GM12878 (cell line): ENCODE measurements at regions not wholly inside any gene's neighbourhood (a gene's known extent, or its start where the extent isn't known, plus 50 kb on each side); places are given as distances from the start of the nearest gene placed in this dataset.

Source experiments
- ATAC-seq: fragments of 200-7000 bp; cut with Tn5 transposase; 3 replicates; pipeline ENCODE4 v1.9.1; 2020; ENCODE audit warnings: mild to moderate bottlenecking, moderate library complexity
- BruUV-seq: library from RNA; stranded (reverse); fragments of 400-500 nt; replicated peaks from 2 replicates; lab custom pipeline; 2021; lab: Mats Ljungman, UMichigan
- CTCF ChIA-PET: fragments of 300-600 bp; sonication (Branson Sonifier 250); formaldehyde crosslinking; extraction: SDS; loops from one replicate; lab custom pipeline; 2021; ENCODE audit warnings: inconsistent platforms; lab: Yijun Ruan, JAX
- POLR2A ChIA-PET: fragments of 350-600 bp; formaldehyde crosslinking; extraction: SDS; loops from one replicate; lab custom pipeline; 2021; ENCODE audit warnings: inconsistent platforms; lab: Charles Lee
- RAD21 ChIA-PET: fragments of 300-600 bp; sonication (Branson Sonifier 250); formaldehyde crosslinking; loops from one replicate; lab custom pipeline; 2023; ENCODE audit warnings: antibody characterized with exemption; ENCODE audit not compliant: unreplicated experiment; lab: Charles Lee
- SMC1A ChIA-PET: fragments of 300-600 bp; sonication (Branson Sonifier 250); formaldehyde crosslinking; loops from one replicate; lab custom pipeline; 2023; ENCODE audit not compliant: unreplicated experiment, uncharacterized antibody; lab: Charles Lee
- DNase-seq: peaks from one replicate; pipeline ENCODE4 v3.0.0-alpha.2; 2011; ENCODE audit warnings: low read depth, low spot score
- FAIRE-seq: peaks from 3 replicates; lab custom pipeline; 2011; peaks lifted over from hg19 to GRCh38; lab: Jason Lieb, UNC
- H2AFZ ChIP-seq: 2 replicates; pipeline ENCODE4 v1.6.0; 2011; ENCODE audit warnings: low read depth, low read length, control low read depth; ENCODE audit not compliant: control insufficient read depth
- H3K27ac ChIP-seq: 2 replicates; pipeline ENCODE4 v1.5.1; 2011; ENCODE audit warnings: control low read depth; ENCODE audit not compliant: control insufficient read depth, insufficient read depth
- H3K27me3 ChIP-seq, 2 experiments: replicated peaks in 1 of 2; 2 replicates each; pipeline versions ENCODE4 v1.6.0 to v1.6.1; 2011; ENCODE audit warnings: low read length in 1 of 2; ENCODE audit not compliant: control insufficient read depth in 2 of 2, insufficient read depth in 2 of 2
- H3K36me3 ChIP-seq, 2 experiments: 2 replicates each; pipeline ENCODE4 v1.5.1; 2011; ENCODE audit warnings: low read length in 1 of 2; ENCODE audit not compliant: control insufficient read depth in 2 of 2, insufficient read depth in 2 of 2
- H3K4me1 ChIP-seq: 2 replicates; pipeline ENCODE4 v1.6.1; 2011; ENCODE audit warnings: mild to moderate bottlenecking, low read length, moderate library complexity, mixed read lengths; ENCODE audit not compliant: control insufficient read depth, insufficient read depth
- H3K4me2 ChIP-seq: 2 replicates; pipeline ENCODE4 v1.6.0; 2011; ENCODE audit warnings: control low read depth; ENCODE audit not compliant: control insufficient read depth, insufficient read depth
- H3K4me3 ChIP-seq: fragments of 200-600 bp; sonication (generic); 2 replicates; pipeline ENCODE4 v1.5.1; 2016
- H3K79me2 ChIP-seq: 2 replicates; pipeline ENCODE4 v1.6.0; 2011; ENCODE audit warnings: low read length; ENCODE audit not compliant: control insufficient read depth, insufficient read depth
- H3K9ac ChIP-seq: 2 replicates; pipeline ENCODE4 v1.8.0; 2011; ENCODE audit warnings: low read length, control low read depth, mixed read lengths; ENCODE audit not compliant: control insufficient read depth, insufficient read depth
- H3K9me3 ChIP-seq: replicated peaks from 3 replicates; pipeline ENCODE4 v1.5.1; 2011; ENCODE audit warnings: mild to moderate bottlenecking, low read length; ENCODE audit not compliant: control insufficient read depth, insufficient read depth
- H4K20me1 ChIP-seq: 2 replicates; pipeline ENCODE4 v1.6.0; 2011; ENCODE audit not compliant: control insufficient read depth, insufficient read depth
- CEBPZ ChIP-seq: fragments of 150-350 bp; IDR thresholded peaks from 2 replicates; pipeline ENCODE4 v1.6.1; 2016; ENCODE audit warnings: low read depth, low read length
- CHD1 ChIP-seq: IDR thresholded peaks from 2 replicates; pipeline ENCODE4 v1.6.1; 2012; ENCODE audit warnings: low read depth, low read length, improper control_type of control experiment
- EED ChIP-seq: sonication (generic); IDR thresholded peaks from 2 replicates; pipeline ENCODE4 v1.6.1; 2016; ENCODE audit warnings: antibody characterized with exemption, low read depth
- FOS ChIP-seq: IDR thresholded peaks from 3 replicates; pipeline ENCODE4 v1.6.1; 2011; ENCODE audit warnings: borderline replicate concordance; ENCODE audit not compliant: insufficient read length; ENCODE audit errors: extremely low read depth
- FOXK2 ChIP-seq: fragments of 450-650 bp; IDR thresholded peaks from 2 replicates; pipeline ENCODE4 v1.6.1; 2017; ENCODE audit warnings: mild to moderate bottlenecking, moderate library complexity
- GABPA ChIP-seq: IDR thresholded peaks from 2 replicates; pipeline ENCODE4 v1.6.1; 2014; ENCODE audit warnings: antibody characterized with exemption, low read depth, mild to moderate bottlenecking, inconsistent platforms
- IRF4 ChIP-seq: IDR thresholded peaks from 2 replicates; pipeline ENCODE4 v1.6.1; 2011; ENCODE audit warnings: low read depth, low read length
- MEF2B ChIP-seq: fragments of 450-650 bp; IDR thresholded peaks from 2 replicates; pipeline ENCODE4 v1.6.1; 2018; ENCODE audit warnings: mild to moderate bottlenecking, moderate library complexity; ENCODE audit not compliant: partially characterized antibody, poor library complexity, severe bottlenecking
- MTA2 ChIP-seq: fragments of 450-650 bp; IDR thresholded peaks from 2 replicates; pipeline ENCODE4 v1.6.1; 2016; ENCODE audit warnings: low read depth, mild to moderate bottlenecking, moderate library complexity
- NFIC ChIP-seq: IDR thresholded peaks from 2 replicates; pipeline ENCODE4 v1.6.1; 2012; ENCODE audit warnings: low read depth, mild to moderate bottlenecking, inconsistent platforms, low read length, moderate library complexity
- NFXL1 ChIP-seq: fragments of 450-650 bp; IDR thresholded peaks from 2 replicates; pipeline ENCODE4 v1.6.1; 2017; ENCODE audit warnings: antibody characterized with exemption, mild to moderate bottlenecking, borderline replicate concordance
- SIX5 ChIP-seq: IDR thresholded peaks from 2 replicates; pipeline ENCODE4 v1.6.1; 2011; ENCODE audit warnings: mild to moderate bottlenecking, low read depth, low read length, moderate library complexity; ENCODE audit not compliant: severe bottlenecking
- TARDBP ChIP-seq: IDR thresholded peaks from 2 replicates; pipeline ENCODE4 v1.6.1; 2016; ENCODE audit warnings: borderline replicate concordance
- TBL1XR1 ChIP-seq: IDR thresholded peaks from 2 replicates; pipeline ENCODE4 v1.6.1; 2012; ENCODE audit warnings: low read depth, low read length, improper control_type of control experiment
- YY1 ChIP-seq: IDR thresholded peaks from 2 replicates; pipeline ENCODE4 v1.6.1; 2011; ENCODE audit warnings: low read depth, mild to moderate bottlenecking, low read length
- ZBTB11 ChIP-seq: fragments of 450-650 bp; formaldehyde crosslinking; IDR thresholded peaks from 2 replicates; pipeline ENCODE4 v1.5.0; 2022; ENCODE audit warnings: mild to moderate bottlenecking, missing genetic modification characterization
- ZNF384 ChIP-seq: IDR thresholded peaks from 2 replicates; pipeline ENCODE4 v1.6.1; 2012; ENCODE audit warnings: low read depth, mild to moderate bottlenecking, low read length, improper control_type of control experiment, borderline replicate concordance
- ZSCAN29 ChIP-seq: fragments of 450-650 bp; IDR thresholded peaks from 2 replicates; pipeline ENCODE4 v1.6.1; 2017; ENCODE audit warnings: mild to moderate bottlenecking, moderate library complexity
- WGBS: methylation state at CpG from one replicate; pipeline ENCODE4 v1.1.6; 2016; ENCODE audit warnings: low lambda C conversion rate; ENCODE audit not compliant: insufficient replicate concordance, insufficient coverage; ENCODE audit errors: missing lambda C conversion rate; 5-methylcytosine and 5-hydroxymethylcytosine counted together
- in situ Hi-C: fragments of 300-500 bp; cut with MboI; formaldehyde crosslinking; loops from 9 replicates; pipeline ENCODE4 v1.14.3; 2018; ENCODE audit warnings: mixed read lengths
- intact Hi-C: fragments of 100-400 bp; cut with micrococcal nuclease; formaldehyde crosslinking; loops from one replicate; pipeline ENCODE4 v1.14.2; 2022; ENCODE audit not compliant: unreplicated experiment

GRCh38 chr13:90205911-90206310 is 1141.6 kb upstream of the MIR17HG start:
- ATAC-seq (no peak), DNase-seq (no peak), FAIRE-seq (no peak)
- H3K4me3 ChIP-seq: no peak overlapping the region
- CTCF ChIA-PET: no interaction called here
- H3K79me2 ChIP-seq: no peaks in the 10 kb centered on the region
- H4K20me1 ChIP-seq: no peaks in the 10 kb centered on the region
- no TSS peak for BruUV-seq
- H3K36me3 ChIP-seq: no peaks in the 10 kb centered on the region
- no peaks in the 10 kb centered on the region for H3K4me1 ChIP-seq
- in situ Hi-C loops (no loop called here), intact Hi-C loops (no loop called here)
- H3K4me2 ChIP-seq: no peak overlapping the region
- H3K9me3 ChIP-seq: no peaks in the 10 kb centered on the region
- no peaks in the 10 kb centered on the region for H3K27me3 ChIP-seq
- 10% methylated on average over 10 of the region's 10 CpGs for WGBS
- no peak for TF ChIP-seq MEF2B
- no peak for TF ChIP-seq CEBPZ
- TF ChIP-seq TBL1XR1: no peak
- no peak for TF ChIP-seq CHD1
- no peak for TF ChIP-seq EED
- TF ChIP-seq ZNF384: no peak
- TF ChIP-seq SIX5: no peak
- TF ChIP-seq NFIC: no peak
- no peak for TF ChIP-seq NFXL1
- no peak for TF ChIP-seq GABPA
- no peak for TF ChIP-seq ZSCAN29
- TF ChIP-seq YY1: no peak
- no peak for TF ChIP-seq FOXK2
- no peak for TF ChIP-seq FOS
- no peak for TF ChIP-seq MTA2
- no peak for TF ChIP-seq ZBTB11 (CRISPR knock-in tag)
- TF ChIP-seq TARDBP: no peak
- no peak for TF ChIP-seq IRF4
- POLR2A ChIA-PET: no interaction called here
- SMC1A ChIA-PET: no interaction called here
- H3K9ac ChIP-seq: no peak overlapping the region
- RAD21 ChIA-PET: no interaction called here
- H2AFZ ChIP-seq: no peak overlapping the region
- no peak overlapping the region for H3K27ac ChIP-seq
